ENCODE measurements at regions not wholly inside any gene's neighbourhood (a gene's known extent, or its start where the extent isn't known, plus 50 kb on each side); places are given as distances from the start of the nearest gene placed in this dataset.
"Not testable (repeated sequence)": the region's sequence is repeated elsewhere in the genome, so short reads cannot be mapped to it uniquely, and the experiment has no call there.

DNA sequence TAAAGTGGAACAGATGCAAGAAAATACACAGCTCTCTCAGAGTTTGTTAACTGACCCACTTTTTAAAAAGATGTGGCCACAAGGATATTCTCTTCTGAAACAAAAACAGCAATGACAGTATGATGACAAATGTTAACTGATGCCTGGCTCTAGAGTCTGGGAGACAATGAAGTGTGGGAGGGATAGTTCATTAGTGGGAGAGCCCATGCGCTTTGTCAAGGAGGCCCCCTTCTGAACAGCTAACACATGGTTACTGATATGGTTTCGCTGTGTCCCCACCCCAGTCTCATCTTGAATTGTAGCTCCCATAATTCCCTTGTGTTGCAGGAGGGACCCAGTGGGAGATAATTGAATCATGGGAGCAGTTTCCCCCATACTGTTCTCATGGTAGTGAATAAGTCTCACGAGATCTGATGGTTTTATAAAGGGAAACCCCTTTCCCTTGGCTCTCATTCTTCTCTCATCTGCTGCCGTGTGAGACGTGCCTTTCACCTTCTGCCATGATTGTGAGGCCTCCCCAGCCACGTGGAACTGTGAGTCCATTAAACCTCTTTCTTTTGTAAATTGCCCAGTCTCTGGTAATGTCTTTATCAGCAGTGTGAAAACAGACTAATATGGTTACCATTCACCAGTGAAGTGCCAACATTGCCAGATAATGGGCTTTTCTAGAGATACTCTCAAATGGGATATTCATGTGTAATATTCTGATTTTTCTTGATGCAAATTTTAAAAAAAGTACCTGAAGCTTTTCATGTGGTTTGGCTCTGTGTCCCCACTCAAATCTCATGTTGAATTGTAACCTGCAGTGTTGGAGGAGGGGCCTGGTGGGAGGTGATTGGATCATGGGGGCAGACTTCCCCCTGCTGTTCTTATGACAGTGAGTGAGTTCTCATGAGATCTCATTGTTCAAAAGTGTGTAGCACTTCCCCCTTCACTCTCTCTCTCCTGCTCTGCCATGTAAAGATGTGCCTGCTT lies 435.8 kb downstream of the SHISA9 start:
- H3K4me3 ChIP-seq (ENCODE audit: control insufficient read depth in 1 of 2, extremely low read depth in 1 of 2, low read length in 1 of 2); H3K27me3 Mint-ChIP-seq; H3K4me1 ChIP-seq (ENCODE audit: control insufficient read depth in 1 of 2, extremely low read depth in 1 of 2, insufficient read depth in 2 of 2, low read length in 2 of 2); DNase-seq; CTCF ChIA-PET; H3K36me3 ChIP-seq (ENCODE audit: control insufficient read depth in 2 of 2, extremely low read depth in 1 of 2, insufficient read depth in 1 of 2, low read length in 1 of 2); H3K4me3 Mint-ChIP-seq; ATAC-seq (replicated peaks in 1 of 4); H3K27ac Mint-ChIP-seq; H3K36me3 Mint-ChIP-seq; POLR2A ChIA-PET; H3K9me3 ChIP-seq; H3K9me3 Mint-ChIP-seq; H3K27me3 ChIP-seq (replicated peaks in 1 of 2; ENCODE audit: control insufficient read depth in 2 of 2, extremely low read depth in 1 of 2, insufficient read depth in 2 of 2, low read length in 1 of 2); H3K4me1 Mint-ChIP-seq; H3K27ac ChIP-seq (ENCODE audit: low read length): not testable (repeated sequence)
- WGBS (ENCODE audit: insufficient coverage) = 67% methylated on average over 3 of the region's 6 CpGs

- Histone ChIP-seq H3K36me3 (ENCODE audit: control insufficient read depth in 2 of 2, extremely low read depth in 1 of 2, insufficient read depth in 1 of 2, low read length in 1 of 2) (no peaks in the 10 kb centered on the region), H3K27ac (ENCODE audit: low read length) (no peak overlapping the region), H3K4me3 (ENCODE audit: control insufficient read depth in 1 of 2, extremely low read depth in 1 of 2, low read length in 1 of 2) (no peak overlapping the region), H3K27me3 (replicated peaks in 1 of 2; ENCODE audit: control insufficient read depth in 2 of 2, extremely low read depth in 1 of 2, insufficient read depth in 2 of 2, low read length in 1 of 2) (no peaks in the 10 kb centered on the region), H3K4me1 (ENCODE audit: control insufficient read depth in 1 of 2, extremely low read depth in 1 of 2, insufficient read depth in 2 of 2, low read length in 2 of 2) (no peaks in the 10 kb centered on the region), H3K9me3 (no peaks in the 10 kb centered on the region)
- Mint-ChIP-seq H3K9me3 (no peaks in the 10 kb centered on the region), H3K27ac (no peak overlapping the region), H3K4me1 (no peaks in the 10 kb centered on the region), H3K4me3 (no peak overlapping the region), H3K27me3 (no peaks in the 10 kb centered on the region), H3K36me3 (no peaks in the 10 kb centered on the region)
- WGBS (ENCODE audit: insufficient coverage) = 50% methylated on average over 2 of the region's 3 CpGs
- no peak for DNase-seq
- ATAC-seq (replicated peaks in 1 of 4) = no peak
- ChIA-PET POLR2A (no interaction called here), CTCF (no interaction called here)
Measured at GRCh38 chr16:13338044-13338443, 436.6 kb downstream of the SHISA9 start.

DNA sequence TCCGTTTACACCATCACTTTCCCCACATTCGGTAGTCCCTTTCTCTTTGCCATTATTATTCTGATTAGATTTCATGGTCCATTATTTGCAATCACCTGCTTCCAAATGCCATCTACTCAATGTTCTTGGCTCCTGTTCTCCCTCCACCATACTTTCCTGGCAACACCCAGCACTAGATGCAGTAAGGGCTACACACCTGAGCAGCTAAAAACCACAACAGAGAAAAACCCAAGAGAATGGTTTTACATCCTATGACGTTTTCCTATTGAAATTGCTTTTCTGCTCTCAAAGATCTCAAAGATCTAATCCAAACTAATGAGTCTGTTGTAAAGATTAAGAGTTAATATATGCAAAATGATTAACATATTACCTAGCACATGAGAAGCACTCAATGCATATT lies 441.3 kb downstream of the SHISA9 start:
- Histone ChIP-seq H3K27me3 (replicated peaks in 1 of 2; ENCODE audit: control insufficient read depth in 2 of 2, extremely low read depth in 1 of 2, insufficient read depth in 2 of 2, low read length in 1 of 2) (no peaks in the 10 kb centered on the region), H3K9me3 (no peaks in the 10 kb centered on the region), H3K27ac (ENCODE audit: low read length) (no peak overlapping the region), H3K4me1 (ENCODE audit: control insufficient read depth in 1 of 2, extremely low read depth in 1 of 2, insufficient read depth in 2 of 2, low read length in 2 of 2) (no peaks in the 10 kb centered on the region), H3K36me3 (ENCODE audit: control insufficient read depth in 2 of 2, extremely low read depth in 1 of 2, insufficient read depth in 1 of 2, low read length in 1 of 2) (no peaks in the 10 kb centered on the region), H3K4me3 (ENCODE audit: control insufficient read depth in 1 of 2, extremely low read depth in 1 of 2, low read length in 1 of 2) (no peak overlapping the region)
- Mint-ChIP-seq H3K4me1 (no peaks in the 10 kb centered on the region), H3K36me3 (no peaks in the 10 kb centered on the region), H3K4me3 (no peak overlapping the region), H3K27ac (no peak overlapping the region), H3K27me3 (peaks cover 0 to 4% of the 10 kb centered on the region in 2 donors), H3K9me3 (peaks cover 0 to 6% (median 0%) of the 10 kb centered on the region in 3 donors)
- 70% methylated on average over 2 of the region's 3 CpGs for WGBS (ENCODE audit: insufficient coverage)
- ChIA-PET CTCF (no interaction called here), POLR2A (no interaction called here)
- ATAC-seq (replicated peaks in 1 of 4) (no peak), DNase-seq (no peak)

DNA sequence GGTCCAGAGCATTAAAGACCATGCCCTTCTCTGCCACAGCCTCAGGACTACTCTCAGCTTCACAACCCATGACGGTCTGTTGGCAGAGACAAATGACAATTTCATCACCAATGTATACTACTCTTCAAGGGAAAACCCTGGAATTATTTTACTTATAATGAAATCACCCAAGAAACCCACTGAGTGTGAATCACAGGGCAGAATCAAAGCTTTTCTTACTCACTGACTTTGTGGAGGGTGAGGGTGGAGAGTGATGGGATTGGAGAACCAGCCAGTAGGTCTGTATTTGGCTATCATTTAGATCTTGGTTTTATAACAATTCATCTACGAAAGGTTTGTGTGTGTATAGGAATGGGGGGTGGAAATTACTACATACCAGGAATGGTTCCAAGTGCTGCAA lies 442.6 kb downstream of the SHISA9 start:
- Mint-ChIP-seq H3K27ac (no peak overlapping the region), H3K9me3 (peaks cover 0 to 6% (median 0%) of the 10 kb centered on the region in 3 donors), H3K4me3 (no peak overlapping the region), H3K36me3 (no peaks in the 10 kb centered on the region), H3K4me1 (no peaks in the 10 kb centered on the region), H3K27me3 (peaks cover 0 to 4% of the 10 kb centered on the region in 2 donors)
- no peak overlapping the region for H3K4me3 ChIP-seq (ENCODE audit: control insufficient read depth in 1 of 2, extremely low read depth in 1 of 2, low read length in 1 of 2)
- CTCF ChIA-PET = no interaction called here
- H3K36me3 ChIP-seq (ENCODE audit: control insufficient read depth in 2 of 2, extremely low read depth in 1 of 2, insufficient read depth in 1 of 2, low read length in 1 of 2) = no peaks in the 10 kb centered on the region
- no peaks in the 10 kb centered on the region for H3K27me3 ChIP-seq (replicated peaks in 1 of 2; ENCODE audit: control insufficient read depth in 2 of 2, extremely low read depth in 1 of 2, insufficient read depth in 2 of 2, low read length in 1 of 2)
- no peak overlapping the region for H3K27ac ChIP-seq (ENCODE audit: low read length)
- POLR2A ChIA-PET = no interaction called here
- H3K4me1 ChIP-seq (ENCODE audit: control insufficient read depth in 1 of 2, extremely low read depth in 1 of 2, insufficient read depth in 2 of 2, low read length in 2 of 2) = no peaks in the 10 kb centered on the region
- DNase-seq = no peak
- no peak for ATAC-seq (replicated peaks in 1 of 4)
- H3K9me3 ChIP-seq = no peaks in the 10 kb centered on the region
- no CpG with 5 or more reads among the region's 2 CpGs for WGBS (ENCODE audit: insufficient coverage)

- Histone ChIP-seq H3K36me3 (ENCODE audit: control insufficient read depth in 2 of 2, extremely low read depth in 1 of 2, insufficient read depth in 1 of 2, low read length in 1 of 2) (no peaks in the 10 kb centered on the region), H3K9me3 (no peaks in the 10 kb centered on the region), H3K4me3 (ENCODE audit: control insufficient read depth in 1 of 2, extremely low read depth in 1 of 2, low read length in 1 of 2) (no peak overlapping the region), H3K27me3 (replicated peaks in 1 of 2; ENCODE audit: control insufficient read depth in 2 of 2, extremely low read depth in 1 of 2, insufficient read depth in 2 of 2, low read length in 1 of 2) (no peaks in the 10 kb centered on the region), H3K4me1 (ENCODE audit: control insufficient read depth in 1 of 2, extremely low read depth in 1 of 2, insufficient read depth in 2 of 2, low read length in 2 of 2) (no peaks in the 10 kb centered on the region), H3K27ac (ENCODE audit: low read length) (no peak overlapping the region)
- DNase-seq = no peak
- POLR2A ChIA-PET = no interaction called here
- H3K4me1 Mint-ChIP-seq = no peaks in the 10 kb centered on the region
- H3K4me3 Mint-ChIP-seq = no peak overlapping the region
- H3K27me3 Mint-ChIP-seq = peaks cover 0 to 4% of the 10 kb centered on the region in 2 donors
- peaks cover 0 to 6% (median 0%) of the 10 kb centered on the region in 3 donors for H3K9me3 Mint-ChIP-seq
- CTCF ChIA-PET = no interaction called here
- no peaks in the 10 kb centered on the region for H3K36me3 Mint-ChIP-seq
- 67% methylated on average over 1 of the region's 6 CpGs for WGBS (ENCODE audit: insufficient coverage)
- H3K27ac Mint-ChIP-seq = no peak overlapping the region
- ATAC-seq (replicated peaks in 1 of 4) = no peak
Measured at GRCh38 chr16:13348416-13348815, 447.0 kb downstream of the SHISA9 start.

GRCh38 chr16:13350000-13350399 lies 448.6 kb downstream of the SHISA9 start:
- 94% methylated on average over 4 of the region's 4 CpGs for WGBS (ENCODE audit: insufficient coverage)
- Histone ChIP-seq H3K9me3 (no peaks in the 10 kb centered on the region), H3K36me3 (ENCODE audit: control insufficient read depth in 2 of 2, extremely low read depth in 1 of 2, insufficient read depth in 1 of 2, low read length in 1 of 2) (no peaks in the 10 kb centered on the region), H3K27ac (ENCODE audit: low read length) (no peak overlapping the region), H3K4me1 (ENCODE audit: control insufficient read depth in 1 of 2, extremely low read depth in 1 of 2, insufficient read depth in 2 of 2, low read length in 2 of 2) (no peaks in the 10 kb centered on the region), H3K4me3 (ENCODE audit: control insufficient read depth in 1 of 2, extremely low read depth in 1 of 2, low read length in 1 of 2) (no peak overlapping the region), H3K27me3 (replicated peaks in 1 of 2; ENCODE audit: control insufficient read depth in 2 of 2, extremely low read depth in 1 of 2, insufficient read depth in 2 of 2, low read length in 1 of 2) (no peaks in the 10 kb centered on the region)
- ATAC-seq (replicated peaks in 1 of 4) = no peak
- Mint-ChIP-seq H3K4me1 (no peaks in the 10 kb centered on the region), H3K9me3 (peaks cover 0 to 6% (median 0%) of the 10 kb centered on the region in 3 donors), H3K36me3 (no peaks in the 10 kb centered on the region), H3K27me3 (peaks cover 0 to 4% of the 10 kb centered on the region in 2 donors), H3K4me3 (no peak overlapping the region), H3K27ac (no peak overlapping the region)
- ChIA-PET CTCF (no interaction called here), POLR2A (no interaction called here)
- no peak for DNase-seq
